Thymus (tissue), 11 donors: ENCODE measurements at regions not wholly inside any gene's neighbourhood (a gene's known extent, or its start where the extent isn't known, plus 50 kb on each side); places are given as distances from the start of the nearest gene placed in this dataset.

Experiments
- DNase-seq, 9 donors: peaks; one replicate each; pipeline ENCODE4 v3.0.0-alpha.2; 2013; ENCODE audit warnings: low spot score in 9 of 9, low read depth in 6 of 9, missing footprints in 1 of 9
- H3K27ac ChIP-seq, 2 donors: one replicate each; pipeline ENCODE4 v1.5.1; 2013; ENCODE audit warnings: control low read depth in 1 of 2, low read depth in 1 of 2, low read length in 1 of 2, mild to moderate bottlenecking in 1 of 2, moderate library complexity in 1 of 2
- H3K27me3 ChIP-seq, 2 donors: one replicate each; pipeline ENCODE4 v1.5.1; 2013; ENCODE audit warnings: low read length in 1 of 2; ENCODE audit not compliant: control insufficient read depth in 2 of 2, insufficient read depth in 1 of 2
- H3K36me3 ChIP-seq, 2 donors: one replicate each; pipeline ENCODE4 v1.5.1; 2013; ENCODE audit warnings: low read length in 1 of 2, mild to moderate bottlenecking in 1 of 2, moderate library complexity in 1 of 2; ENCODE audit not compliant: control insufficient read depth in 2 of 2, insufficient read depth in 2 of 2
- H3K4me1 ChIP-seq, 2 donors: one replicate each; pipeline ENCODE4 v1.5.1; 2013; ENCODE audit warnings: low read length in 2 of 2; ENCODE audit not compliant: control insufficient read depth in 2 of 2, insufficient read depth in 2 of 2
- H3K4me3 ChIP-seq, 2 donors: one replicate each; pipeline ENCODE4 v1.5.1; 2013; ENCODE audit warnings: low read length in 2 of 2, control low read depth in 1 of 2, mild to moderate bottlenecking in 1 of 2
- H3K9me3 ChIP-seq, 2 donors: one replicate each; pipeline ENCODE4 v1.5.1; 2013; ENCODE audit warnings: low read length in 1 of 2, mild to moderate bottlenecking in 1 of 2; ENCODE audit not compliant: control insufficient read depth in 2 of 2, insufficient read depth in 1 of 2
- WGBS: extraction: QIAGEN DNeasy Blood & Tissue Kit; methylation state at CpG from one replicate; pipeline ENCODE4 v1.1.7; 2013; 5-methylcytosine and 5-hydroxymethylcytosine counted together
- donor health status: healthy.

DNA sequence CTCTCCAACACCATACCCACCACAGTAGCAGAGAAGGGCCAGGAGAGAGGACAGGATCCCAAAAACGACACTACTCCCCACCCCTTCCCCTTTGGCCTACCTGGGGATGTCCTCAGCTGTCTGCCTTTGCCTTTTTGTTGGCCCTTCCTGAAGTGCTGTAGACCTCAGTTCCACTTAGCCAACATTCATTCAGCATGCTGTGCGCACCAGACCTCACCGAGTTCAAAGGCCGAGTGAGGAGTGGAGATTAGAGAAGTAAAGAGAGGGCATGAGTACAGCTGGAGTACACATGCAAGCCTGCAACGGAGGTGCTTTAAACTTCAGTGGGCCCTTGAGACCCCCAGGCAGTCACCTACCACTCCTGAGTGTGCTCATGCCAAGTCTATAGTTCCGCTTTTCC lies 99.0 kb downstream of the TEX26 start:
- Histone ChIP-seq H3K27ac (no peak overlapping the region), H3K27me3 (peaks cover 0 to 13% of the 10 kb centered on the region in 2 donors), H3K4me3 (no peak overlapping the region), H3K36me3 (no peaks in the 10 kb centered on the region), H3K4me1 (no peaks in the 10 kb centered on the region), H3K9me3 (no peaks in the 10 kb centered on the region)
- DNase-seq: no peak
- WGBS: 85% methylated on average over 6 of the region's 6 CpGs

DNA sequence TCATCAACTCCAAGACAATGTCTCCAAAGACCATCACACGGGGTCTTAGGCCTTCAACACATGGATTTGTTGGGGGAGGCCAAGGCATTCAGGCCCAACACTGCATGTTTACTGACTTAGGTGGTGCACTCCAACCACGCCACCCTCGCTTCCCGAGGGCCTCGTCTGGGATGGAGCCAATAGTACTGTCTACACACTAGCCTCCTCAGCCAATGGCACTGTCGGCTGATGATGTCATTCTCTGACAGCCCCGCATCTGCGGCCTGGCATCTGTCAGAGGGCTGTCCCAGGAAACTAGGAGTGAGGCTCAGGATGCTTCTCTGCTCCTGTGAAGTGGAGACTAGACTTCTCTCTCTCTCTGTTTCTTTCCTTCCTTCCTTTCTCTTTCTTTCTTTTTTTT lies 96.6 kb downstream of the TEX26 start:
- Histone ChIP-seq H3K27me3 (peaks cover 0 to 11% of the 10 kb centered on the region in 2 donors), H3K27ac (no peak overlapping the region), H3K4me3 (no peak overlapping the region), H3K36me3 (no peaks in the 10 kb centered on the region), H3K9me3 (no peaks in the 10 kb centered on the region), H3K4me1 (no peaks in the 10 kb centered on the region)
- 89% methylated on average over 8 of the region's 8 CpGs for WGBS
- DNase-seq: no peak

DNA sequence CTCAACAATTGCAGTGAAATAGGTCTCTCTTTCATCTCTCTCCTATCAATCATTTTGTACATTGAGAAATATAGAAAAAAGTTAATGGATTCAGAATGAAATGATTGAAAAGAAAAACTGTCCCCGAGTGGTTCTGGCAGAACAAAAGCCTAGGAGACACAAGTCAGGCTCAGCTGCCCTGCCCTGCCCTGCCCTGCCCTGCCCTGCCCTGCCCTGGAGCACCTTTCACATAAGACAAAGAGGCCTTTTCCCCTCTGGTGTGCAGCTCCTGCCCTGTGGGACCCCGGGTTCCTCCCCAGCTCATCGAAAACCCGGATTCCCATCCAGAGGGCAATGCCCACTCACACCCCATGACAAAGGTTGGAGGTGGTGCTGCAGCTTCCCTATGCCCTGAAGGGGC lies 94.7 kb downstream of the TEX26 start:
- Histone ChIP-seq H3K4me1 (no peaks in the 10 kb centered on the region), H3K9me3 (no peaks in the 10 kb centered on the region), H3K27me3 (peaks cover 0 to 11% of the 10 kb centered on the region in 2 donors), H3K36me3 (no peaks in the 10 kb centered on the region), H3K4me3 (no peak overlapping the region), H3K27ac (no peak overlapping the region)
- 91% methylated on average over 4 of the region's 4 CpGs for WGBS
- DNase-seq: no peak
